GM18861 (cell line): ENCODE measurements at regions not wholly inside any gene's neighbourhood (a gene's known extent, or its start where the extent isn't known, plus 50 kb on each side); places are given as distances from the start of the nearest gene placed in this dataset.

Source experiments
- ATAC-seq: cut with Tn5 transposase; IDR thresholded peaks from one replicate; pipeline ENCODE4 v1.9.1; 2021; ENCODE audit not compliant: unreplicated experiment

DNA sequence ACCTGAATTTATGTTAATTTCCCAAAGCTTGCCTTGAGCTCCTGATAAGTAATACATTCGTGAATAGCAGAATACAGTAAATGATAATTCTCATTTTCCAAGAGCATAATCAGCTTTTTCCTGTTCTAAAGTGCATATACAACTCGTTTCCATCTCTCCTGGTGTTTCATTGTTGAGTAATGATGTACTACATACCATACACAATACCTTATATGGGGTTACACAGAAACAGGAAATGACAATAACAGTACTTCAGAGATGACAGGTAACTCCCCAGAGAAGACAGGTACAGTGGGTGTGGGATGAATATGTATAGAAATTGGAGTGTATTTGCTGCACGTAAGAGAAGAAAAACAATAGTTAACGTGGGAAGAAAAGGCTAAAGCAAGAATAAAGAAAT is 287.1 kb downstream of the TENT4A start:
- no peak for ATAC-seq

DNA sequence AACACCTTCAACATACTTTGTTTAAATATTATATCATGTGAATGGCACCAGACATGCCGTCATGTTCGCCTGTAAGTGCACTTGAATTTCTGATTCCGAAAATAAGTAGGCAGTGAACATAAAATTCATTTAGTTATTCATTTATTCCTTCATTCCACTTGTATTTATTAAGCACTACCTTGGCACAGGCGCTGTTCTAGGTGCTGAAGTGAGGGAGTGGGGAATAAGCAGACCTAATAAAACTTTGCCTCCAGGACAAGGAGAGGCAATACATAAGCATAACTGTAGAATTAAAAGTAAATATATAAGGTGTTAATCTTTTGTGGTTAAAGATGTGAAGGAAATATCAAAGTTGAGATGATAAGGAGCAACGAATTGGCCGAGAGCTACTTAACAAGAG is 297.4 kb downstream of the TENT4A start:
- ATAC-seq: no peak

DNA sequence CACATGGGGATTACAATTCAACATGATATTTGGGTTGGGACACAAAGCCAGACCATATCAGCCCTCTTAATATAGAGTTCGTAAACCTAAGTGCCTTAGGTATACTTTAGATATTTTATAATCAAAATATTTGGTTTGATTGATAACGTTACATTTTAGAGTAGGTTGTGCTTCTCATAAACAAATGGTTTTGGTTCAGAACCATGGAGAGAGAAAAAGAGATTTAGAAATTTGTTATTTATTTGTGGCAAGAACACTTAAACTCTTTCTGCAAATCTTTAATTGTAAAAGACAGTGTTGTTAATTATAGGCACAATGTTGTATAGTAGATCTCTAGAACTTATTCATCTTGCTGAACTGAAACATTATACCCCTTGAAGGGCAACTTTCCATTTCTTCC is 298.8 kb downstream of the TENT4A start:
- ATAC-seq: no peak

DNA sequence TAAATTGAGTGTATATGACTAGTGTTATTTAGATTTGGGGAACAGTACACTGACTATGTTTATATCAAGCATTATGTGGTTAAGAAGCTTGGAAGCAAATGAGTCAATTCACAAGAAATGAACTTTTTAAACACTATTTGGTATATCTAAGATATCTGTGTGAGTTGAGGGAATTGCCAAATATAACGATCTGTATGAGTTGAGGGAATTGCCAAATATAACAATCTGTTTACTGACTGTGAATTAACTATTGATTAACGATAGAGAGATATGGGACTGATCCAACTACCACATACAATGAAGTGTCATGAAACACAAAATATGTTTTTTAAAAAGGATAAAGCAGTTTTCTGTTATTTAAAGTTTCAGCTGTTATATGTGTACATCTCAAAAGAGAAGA is 301.4 kb downstream of the TENT4A start:
- ATAC-seq: no peak

DNA sequence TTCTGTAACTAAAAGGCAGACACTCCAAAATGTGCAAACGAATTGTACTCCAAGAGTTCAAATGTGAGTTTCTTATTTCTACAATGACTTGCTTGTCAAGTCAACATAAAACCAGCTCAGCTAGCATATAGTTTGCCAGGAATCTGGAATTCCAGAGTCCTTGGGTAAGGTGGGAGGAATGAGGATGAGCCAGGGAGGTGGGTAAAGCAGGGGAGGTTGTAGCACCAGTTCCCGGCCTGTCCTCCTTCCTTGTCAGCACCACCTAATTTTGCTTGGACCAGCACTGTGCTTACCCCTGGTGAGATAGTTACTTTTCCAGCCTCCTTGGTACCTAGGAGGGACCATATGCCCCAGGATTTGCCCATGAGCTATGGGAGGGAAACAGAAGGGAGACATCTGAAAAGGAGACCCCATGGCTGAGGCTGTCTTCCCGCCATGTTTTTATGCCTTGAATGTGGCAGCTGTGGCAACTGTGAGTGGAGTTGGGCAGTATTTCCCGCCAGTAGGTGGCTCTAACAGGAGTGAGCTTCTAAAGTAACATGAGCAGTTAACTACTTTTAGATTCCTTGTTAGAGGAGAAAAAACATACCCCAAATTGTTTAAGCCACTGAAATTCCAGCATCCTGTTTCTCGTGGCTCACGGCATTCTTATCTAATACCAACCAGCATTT is 302.5 kb downstream of the TENT4A start:
- no peak for ATAC-seq

DNA sequence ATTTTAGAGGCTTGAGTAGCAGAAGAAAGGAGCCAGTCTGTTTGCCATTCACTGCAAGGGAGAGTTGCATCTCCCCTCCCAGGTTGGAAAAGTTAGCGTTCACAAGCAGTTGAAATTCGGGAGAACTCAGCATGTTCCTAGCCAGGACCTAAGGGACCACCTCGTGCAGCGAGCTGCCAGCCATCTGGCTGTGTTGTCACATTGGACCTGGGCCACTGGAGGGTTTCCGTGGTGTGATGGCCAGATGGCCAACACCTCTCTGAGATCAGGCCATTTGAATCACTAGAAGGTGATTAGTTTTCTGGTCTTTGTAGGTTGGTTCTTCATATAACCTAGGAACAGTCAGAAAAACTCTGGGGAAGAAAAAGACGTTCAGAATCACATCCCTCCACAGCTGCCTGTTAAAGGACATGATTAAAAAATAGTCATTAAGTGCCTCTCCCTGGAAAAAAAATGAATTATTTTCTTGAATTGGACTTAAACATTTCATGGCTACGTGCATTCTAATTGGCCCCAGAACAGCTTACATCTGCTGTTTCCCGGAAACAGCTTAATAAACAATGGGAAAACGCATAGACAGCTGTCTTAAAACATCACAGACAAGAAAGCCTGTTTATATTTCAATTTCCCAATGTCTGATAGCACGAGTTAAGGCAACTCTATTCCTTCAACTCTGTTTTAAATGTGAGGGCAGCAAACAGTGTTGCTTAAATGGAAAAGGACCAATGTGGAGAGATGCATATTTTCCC is 303.9 kb downstream of the TENT4A start:
- ATAC-seq: no peak

DNA sequence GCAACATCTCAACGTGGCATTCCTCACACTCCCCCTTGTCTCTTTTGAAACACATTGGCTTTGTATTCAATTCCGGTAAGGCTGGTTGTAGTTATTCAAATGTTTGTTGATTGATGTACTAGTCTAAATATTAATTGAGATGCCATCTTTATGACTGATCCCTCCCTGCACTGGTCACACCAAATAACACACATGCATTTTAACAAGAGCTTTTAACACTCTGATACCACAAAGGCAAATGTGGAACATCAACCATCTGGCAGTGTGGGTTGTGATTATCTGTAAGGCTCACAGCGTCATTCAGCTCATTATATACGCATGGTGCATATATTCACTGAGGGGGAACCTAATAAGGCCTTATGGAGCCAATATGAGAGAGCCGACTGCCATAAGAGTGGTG is 305.0 kb downstream of the TENT4A start:
- ATAC-seq: no peak

DNA sequence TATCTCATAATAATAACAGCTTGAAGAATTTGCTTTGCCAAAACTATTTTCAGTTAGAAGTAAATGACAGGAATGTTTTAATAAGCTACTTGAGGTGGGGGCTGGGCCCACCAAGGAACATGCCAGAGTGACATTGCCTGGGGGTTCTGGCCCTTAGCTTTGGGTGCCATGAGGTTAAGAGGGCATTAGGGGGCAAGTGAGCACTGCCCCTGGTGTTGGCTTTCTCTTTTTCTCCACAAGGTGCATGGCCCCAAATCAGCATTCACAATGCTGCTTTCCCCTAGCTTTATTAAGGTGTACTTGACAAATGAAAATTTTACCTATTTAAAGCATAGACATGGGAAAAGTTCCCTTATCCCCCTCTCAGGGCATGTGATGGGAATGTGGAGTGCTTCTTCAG is 305.4 kb downstream of the TENT4A start:
- ATAC-seq: no peak

DNA sequence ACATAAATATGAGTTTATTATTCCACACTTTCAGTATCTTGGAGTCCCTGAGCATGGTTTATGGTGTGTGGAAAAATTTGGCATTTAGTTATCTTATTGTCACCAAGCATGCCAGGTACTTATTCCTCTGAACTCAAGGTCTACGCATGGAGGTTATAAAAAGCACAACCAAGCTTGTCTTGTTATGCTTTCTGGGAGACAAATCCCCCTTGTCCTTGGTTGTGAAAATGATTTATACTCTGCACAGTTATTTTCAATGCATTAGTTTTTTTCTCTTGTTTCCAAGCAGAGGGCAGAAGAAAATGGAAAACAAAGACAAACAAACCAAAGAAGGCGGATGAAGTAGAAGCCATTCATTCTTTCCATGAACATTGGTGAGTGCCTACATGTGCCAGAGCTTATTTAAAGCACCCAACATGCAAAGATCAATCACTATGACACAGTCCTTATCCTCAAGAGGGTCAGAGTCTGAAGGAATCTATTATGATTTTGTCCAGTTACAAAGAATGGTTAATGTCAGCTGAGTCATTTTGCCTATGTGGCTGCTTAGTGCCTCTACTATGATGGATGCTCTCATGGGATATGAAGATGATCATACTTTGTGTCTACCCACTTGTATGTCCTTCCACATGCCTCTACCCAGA is 323.1 kb downstream of the TENT4A start:
- ATAC-seq: no peak

DNA sequence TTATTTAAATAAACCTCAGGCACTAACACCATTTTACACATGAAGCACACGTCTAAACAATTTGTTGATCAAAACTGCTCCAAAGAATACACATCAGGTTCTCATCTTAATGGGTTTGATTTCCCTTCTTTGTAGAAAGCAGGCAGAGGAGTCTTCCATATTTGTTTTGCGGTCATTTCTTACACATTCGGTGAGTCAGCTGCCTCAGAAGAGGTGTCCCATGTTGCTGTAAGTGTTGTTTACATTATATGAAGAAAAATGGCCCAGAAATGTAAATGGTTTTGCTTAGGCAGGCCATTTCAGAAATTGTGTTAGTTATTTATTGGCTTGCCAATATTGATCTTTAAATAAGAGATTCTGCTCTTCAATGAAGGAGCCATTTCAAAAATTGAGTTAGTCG is 325.8 kb downstream of the TENT4A start:
- ATAC-seq: no peak

DNA sequence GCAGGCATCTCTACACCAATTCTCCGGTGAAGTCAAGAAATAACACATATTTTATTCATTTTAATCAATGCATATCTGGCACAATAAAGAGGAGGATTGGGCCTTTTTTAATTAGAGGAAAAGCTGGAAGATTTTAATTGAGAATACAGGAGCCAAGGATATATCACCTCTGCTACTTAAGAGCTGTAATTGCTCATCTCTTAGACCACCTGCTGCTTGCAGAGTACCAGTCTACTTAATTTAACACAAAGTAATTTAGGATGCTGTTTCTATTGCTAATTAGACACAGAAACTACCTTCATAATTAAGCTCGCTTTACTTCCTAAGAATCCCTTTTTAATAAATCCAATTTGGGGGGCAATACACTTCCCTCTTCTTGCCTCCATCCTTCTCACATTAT is 326.9 kb downstream of the TENT4A start:
- no peak for ATAC-seq

DNA sequence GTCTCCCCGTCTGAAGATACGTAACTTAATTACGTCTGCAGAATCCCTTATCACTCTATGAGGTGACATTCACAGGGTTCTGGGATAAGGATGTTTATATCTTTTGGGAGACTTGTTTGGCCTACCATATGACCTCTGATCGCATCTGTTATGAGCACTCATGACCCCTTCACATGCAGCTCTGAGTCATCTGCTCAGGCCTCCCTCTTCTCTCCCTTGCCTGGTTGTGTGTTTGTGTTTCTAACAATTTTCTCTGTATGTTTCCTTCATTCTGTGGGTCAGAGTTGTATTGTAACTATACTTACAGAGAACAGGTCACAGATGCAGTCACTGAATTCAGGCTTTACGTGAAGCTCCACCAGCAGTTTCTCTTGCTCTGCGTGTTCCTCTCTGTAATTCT is 330.6 kb downstream of the TENT4A start:
- no peak for ATAC-seq

DNA sequence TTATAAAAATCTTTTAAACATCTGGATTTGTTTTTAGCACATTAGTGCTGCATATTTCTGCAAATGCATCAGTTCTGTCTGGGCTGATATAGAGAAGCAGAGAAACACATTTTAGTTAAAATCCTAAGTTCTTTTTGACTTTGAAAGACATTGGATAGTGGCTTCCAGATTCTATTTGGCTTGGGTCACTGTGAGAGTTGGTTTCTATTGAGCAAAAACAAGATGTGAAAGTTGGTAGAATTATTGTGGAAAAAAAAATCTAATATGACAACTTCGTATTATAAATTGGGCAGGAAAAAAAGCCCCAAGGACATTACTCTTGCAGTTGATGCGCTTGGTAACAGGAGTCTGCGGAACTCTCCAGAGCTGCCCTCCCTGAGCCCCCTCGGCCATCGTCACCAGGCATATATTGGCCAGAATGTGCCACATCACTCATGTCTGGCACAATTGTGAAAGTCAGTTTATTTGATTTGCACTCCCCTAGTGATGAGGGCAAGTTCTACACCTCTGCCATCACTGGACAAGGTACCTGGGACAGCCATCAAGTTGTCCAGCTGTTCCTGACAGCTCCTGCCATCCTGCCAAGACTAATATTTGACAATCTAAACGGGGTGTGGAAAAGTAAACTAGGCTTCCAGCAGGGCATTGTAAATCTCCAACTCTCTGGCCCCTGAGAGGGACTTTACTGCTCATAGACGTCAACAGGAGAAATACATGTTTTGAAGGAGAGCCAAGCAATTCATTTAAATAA is 334.5 kb downstream of the TENT4A start:
- ATAC-seq: no peak

DNA sequence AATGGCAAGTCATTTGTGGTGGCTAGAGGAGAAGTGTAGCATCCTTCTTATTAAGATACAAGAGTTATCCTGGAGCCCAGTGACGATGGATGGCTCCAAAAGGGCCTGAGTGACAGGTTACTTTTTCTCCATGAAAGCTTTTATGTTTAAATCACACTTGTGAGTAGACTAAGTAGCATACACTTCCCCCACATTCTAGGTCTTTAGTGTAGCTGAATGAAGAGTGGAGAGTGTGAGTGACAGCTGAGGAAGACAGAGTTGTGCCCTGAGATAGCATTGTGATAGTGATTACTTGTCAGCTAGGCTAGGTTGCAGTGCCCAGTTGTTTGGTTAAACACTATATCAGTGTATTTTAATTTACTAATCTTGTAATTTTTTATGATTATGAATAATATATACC is 337.8 kb downstream of the TENT4A start:
- no peak for ATAC-seq

DNA sequence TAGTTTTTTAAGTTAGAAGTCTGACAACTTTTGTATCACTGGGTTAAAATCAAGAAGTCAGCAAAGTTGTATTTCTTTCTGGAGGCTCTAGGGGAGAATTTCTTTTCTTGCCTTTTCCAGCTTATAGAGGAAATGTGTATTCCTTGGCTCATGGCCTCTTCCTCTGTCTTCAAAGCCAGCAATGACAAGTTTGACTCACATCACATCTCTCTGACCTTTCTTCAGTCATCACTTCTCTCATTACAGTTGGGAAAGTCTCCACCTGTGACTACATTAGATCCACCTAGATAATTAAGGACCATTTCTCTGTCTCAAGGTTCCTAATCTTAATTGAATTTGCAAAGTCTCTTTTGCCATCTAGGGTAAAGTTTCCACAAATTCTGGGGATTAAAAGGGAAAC is 339.9 kb downstream of the TENT4A start:
- ATAC-seq: no peak

DNA sequence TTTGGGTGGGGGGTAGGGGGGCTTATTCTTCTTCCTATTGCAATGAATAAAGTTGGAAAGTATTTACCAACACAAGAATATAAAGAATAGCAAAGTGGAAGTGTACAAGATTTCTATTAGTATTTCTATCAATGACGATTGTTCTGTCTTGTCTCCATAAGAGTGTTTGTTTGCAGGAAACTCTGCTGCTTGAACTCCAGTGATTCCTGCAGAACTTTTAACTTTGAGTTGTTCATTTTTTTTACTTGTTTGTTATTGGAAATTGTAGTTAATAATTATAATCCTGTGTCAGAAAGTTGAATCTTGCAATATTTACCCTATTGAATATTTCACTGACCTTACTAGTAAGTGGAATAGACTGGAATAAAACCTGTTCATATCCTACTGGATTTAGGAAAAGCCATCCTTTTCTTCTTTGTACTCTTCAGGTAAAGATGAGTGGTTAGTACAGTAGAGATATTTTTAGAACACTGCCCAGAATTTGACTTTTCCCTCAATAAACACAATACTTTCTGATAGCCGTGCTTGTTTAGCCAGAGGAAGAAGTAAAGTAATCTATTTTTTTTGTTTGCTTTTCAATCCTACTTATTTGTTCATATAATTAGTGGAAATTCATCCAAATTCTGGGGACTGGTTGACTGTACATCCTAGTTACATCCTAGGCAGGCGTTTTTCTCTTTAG is 340.4 kb downstream of the TENT4A start:
- ATAC-seq: no peak

DNA sequence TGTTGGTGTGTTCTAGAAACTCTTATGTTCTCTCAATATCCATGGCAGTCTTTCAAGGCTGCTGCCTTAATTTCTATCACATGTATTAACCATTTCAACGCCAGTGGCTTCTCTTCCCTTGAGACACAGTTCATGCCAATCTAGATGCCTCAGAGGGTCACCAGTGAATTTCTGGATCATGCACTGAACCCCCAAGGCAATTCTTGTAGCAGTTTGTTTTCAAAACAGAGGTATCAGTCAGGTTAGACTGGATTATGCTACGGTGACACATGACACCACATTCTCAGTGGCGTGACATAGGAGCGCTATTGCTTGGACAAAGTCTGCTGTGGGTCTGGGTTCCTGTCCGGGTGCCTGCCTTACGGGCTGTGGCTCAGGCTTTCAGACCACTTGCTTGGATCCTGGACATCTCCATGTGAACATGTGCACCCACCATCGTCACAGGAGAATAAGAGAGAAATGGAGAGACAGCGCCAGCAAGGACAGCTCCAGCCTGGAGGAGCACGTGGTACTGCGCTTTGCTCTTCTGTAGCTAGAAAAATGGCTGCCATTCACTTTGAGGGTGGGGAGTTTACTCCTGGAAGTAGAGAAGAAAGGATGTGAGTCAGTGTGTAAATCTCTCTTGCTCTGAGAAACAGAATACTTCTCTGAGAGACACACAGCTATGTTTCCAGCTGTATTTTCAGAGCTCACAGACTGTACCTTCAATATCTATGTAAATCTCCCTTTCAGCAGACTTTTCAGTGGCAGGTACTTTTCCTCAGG is 329.3 kb upstream of the ADCY2 start:
- ATAC-seq: no peak

DNA sequence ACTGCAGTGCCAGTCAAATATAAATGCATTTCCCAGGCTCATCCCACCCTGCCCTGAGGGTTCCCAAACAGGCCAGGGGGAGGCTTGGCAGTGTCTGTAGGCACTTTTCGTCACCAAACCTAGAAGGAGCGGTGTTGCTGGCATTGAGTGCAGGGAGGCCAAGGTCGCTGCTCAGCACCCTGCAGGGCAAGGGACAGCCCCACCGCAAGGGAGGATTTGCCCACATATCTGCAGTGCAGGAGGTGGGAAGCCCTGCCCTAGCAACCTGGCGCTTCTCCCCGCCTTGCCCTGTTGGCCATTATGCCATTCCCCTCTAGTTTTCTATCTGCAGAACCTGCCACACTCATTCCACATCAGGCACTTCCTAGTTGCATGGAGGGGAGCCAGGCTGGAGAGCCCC is 327.8 kb upstream of the ADCY2 start:
- no peak for ATAC-seq

DNA sequence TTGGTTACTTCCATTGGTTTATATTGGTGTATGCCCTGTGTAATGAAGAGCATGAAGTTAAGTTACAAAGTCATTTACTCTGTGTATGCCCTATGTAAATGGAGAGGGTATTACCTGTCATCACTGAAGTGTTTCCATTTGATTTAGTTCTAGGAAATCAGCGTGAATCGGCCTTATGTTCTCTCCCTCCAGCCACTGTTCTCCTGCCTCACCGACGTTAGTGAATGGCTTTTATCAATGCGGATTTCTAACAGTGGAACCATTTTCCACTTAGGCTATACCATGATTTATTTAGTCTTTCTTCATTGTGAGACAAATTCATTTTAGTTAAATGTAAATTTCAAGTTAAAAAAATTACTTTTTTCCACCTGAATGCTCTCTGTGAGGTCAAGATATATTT is 327.0 kb upstream of the ADCY2 start:
- ATAC-seq: no peak

DNA sequence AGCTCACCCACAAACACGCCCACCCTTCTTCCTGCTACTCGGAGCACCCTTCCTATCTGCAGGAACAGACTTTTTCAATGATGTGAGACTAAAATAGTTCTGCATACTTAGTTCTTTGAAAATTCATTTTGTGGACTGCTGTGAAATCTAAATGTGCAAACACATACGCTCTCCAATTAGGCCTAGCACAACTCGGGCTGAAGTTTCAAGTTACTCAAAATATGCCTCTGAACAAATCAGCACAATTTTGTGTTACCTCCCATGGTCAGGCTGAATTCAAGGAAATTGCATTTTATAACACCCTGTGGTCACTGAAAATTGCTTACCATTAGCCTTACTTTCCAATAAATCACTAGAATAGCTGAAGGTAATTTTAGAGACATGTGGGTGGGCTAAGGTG is 323.8 kb upstream of the ADCY2 start:
- ATAC-seq: no peak
